ENCODE measurements at regions not wholly inside any gene's neighbourhood (a gene's known extent, or its start where the extent isn't known, plus 50 kb on each side); places are given as distances from the start of the nearest gene placed in this dataset.

GRCh38 chr9:30015073-30015472 is 2369.4 kb upstream of the ACO1 start:
- intact Hi-C loops (cut with micrococcal nuclease) = no loop called here
- Mint-ChIP-seq H3K27ac (no peak overlapping the region), H3K27me3 (no peaks in the 10 kb centered on the region), H3K4me1 (ENCODE audit: low read depth) (no peaks in the 10 kb centered on the region), H3K36me3 (ENCODE audit: low read depth) (no peaks in the 10 kb centered on the region), H3K4me3 (no peak overlapping the region), H3K9me3 (no peaks in the 10 kb centered on the region)
- no peak for TF ChIP-seq CTCF (IDR thresholded peaks at IDR 0.05)
- DNase-seq = no peak
- CTCF ChIA-PET = interaction anchor here (0.6 kb wide), 1 partner anchor 146 kb away, joined by 4 read pairs; no protein-coding TSS in a partner anchor
- ATAC-seq = no peak
- POLR2A ChIA-PET = no interaction called here

GRCh38 chr9:30020161-30020560 is 2364.3 kb upstream of the ACO1 start:
- no peak overlapping the region for H3K4me3 Mint-ChIP-seq
- no peak for ATAC-seq
- H3K4me1 Mint-ChIP-seq (ENCODE audit: low read depth) = no peaks in the 10 kb centered on the region
- POLR2A ChIA-PET = no interaction called here
- CTCF ChIA-PET = no interaction called here
- DNase-seq = no peak
- no peaks in the 10 kb centered on the region for H3K27me3 Mint-ChIP-seq
- intact Hi-C loops (cut with micrococcal nuclease) = no loop called here
- H3K36me3 Mint-ChIP-seq (ENCODE audit: low read depth) = no peaks in the 10 kb centered on the region
- no peak for TF ChIP-seq CTCF (IDR thresholded peaks at IDR 0.05)
- H3K27ac Mint-ChIP-seq = no peak overlapping the region
- H3K9me3 Mint-ChIP-seq = peaks cover 2% of the 10 kb centered on the region

- Mint-ChIP-seq H3K4me1 (ENCODE audit: low read depth) (no peaks in the 10 kb centered on the region), H3K27ac (no peak overlapping the region), H3K4me3 (no peak overlapping the region), H3K27me3 (no peaks in the 10 kb centered on the region), H3K36me3 (ENCODE audit: low read depth) (no peaks in the 10 kb centered on the region), H3K9me3 (no peaks in the 10 kb centered on the region)
- POLR2A ChIA-PET = no interaction called here
- DNase-seq (no peak), ATAC-seq (no peak)
- no peak for TF ChIP-seq CTCF (IDR thresholded peaks at IDR 0.05)
- intact Hi-C loops (cut with micrococcal nuclease) = no loop called here
- CTCF ChIA-PET = no interaction called here
Observed at GRCh38 chr9:30035761-30036160, 2348.7 kb upstream of the ACO1 start.

GRCh38 chr9:30036558-30036957 is 2347.9 kb upstream of the ACO1 start:
- Mint-ChIP-seq H3K9me3 (no peaks in the 10 kb centered on the region), H3K4me1 (ENCODE audit: low read depth) (no peaks in the 10 kb centered on the region), H3K27me3 (no peaks in the 10 kb centered on the region), H3K27ac (no peak overlapping the region), H3K4me3 (no peak overlapping the region), H3K36me3 (ENCODE audit: low read depth) (no peaks in the 10 kb centered on the region)
- CTCF ChIA-PET = no interaction called here
- intact Hi-C loops (cut with micrococcal nuclease) = no loop called here
- POLR2A ChIA-PET = no interaction called here
- ATAC-seq (no peak), DNase-seq (no peak)
- TF ChIP-seq CTCF (IDR thresholded peaks at IDR 0.05) = no peak

GRCh38 chr9:30039712-30040111 is 2344.7 kb upstream of the ACO1 start:
- H3K27me3 Mint-ChIP-seq = no peaks in the 10 kb centered on the region

More at GRCh38 chr9:30039712-30040111, 2344.7 kb upstream of the ACO1 start:
- Mint-ChIP-seq H3K9me3 (no peaks in the 10 kb centered on the region), H3K4me3 (no peak overlapping the region), H3K27ac (no peak overlapping the region), H3K4me1 (ENCODE audit: low read depth) (no peaks in the 10 kb centered on the region), H3K36me3 (ENCODE audit: low read depth) (no peaks in the 10 kb centered on the region)
- intact Hi-C loops (cut with micrococcal nuclease) = no loop called here
- ChIA-PET CTCF (no interaction called here), POLR2A (no interaction called here)
- no peak for DNase-seq
- no peak for ATAC-seq
- TF ChIP-seq CTCF (IDR thresholded peaks at IDR 0.05) = no peak
